ENCODE measurements at regions not wholly inside any gene's neighbourhood (a gene's known extent, or its start where the extent isn't known, plus 50 kb on each side); places are given as distances from the start of the nearest gene placed in this dataset.

GRCh38 chr4:19803406-19803805 is 448.3 kb upstream of the SLIT2 start:
- Mint-ChIP-seq H3K4me3 (no peak overlapping the region), H3K4me1 (no peaks in the 10 kb centered on the region)

GRCh38 chr4:19793831-19794230 is 457.9 kb upstream of the SLIT2 start:
- DNase-seq, result no peak
- Mint-ChIP-seq H3K27ac (no peak overlapping the region), H3K4me1 (no peaks in the 10 kb centered on the region), H3K4me3 (no peak overlapping the region), H3K36me3 (no peaks in the 10 kb centered on the region), H3K27me3 (no peaks in the 10 kb centered on the region), H3K9me3 (peaks cover 2% of the 10 kb centered on the region)

More at GRCh38 chr4:19803406-19803805, 448.3 kb upstream of the SLIT2 start:
- Mint-ChIP-seq H3K36me3 (no peaks in the 10 kb centered on the region), H3K27me3 (no peaks in the 10 kb centered on the region), H3K9me3 (no peaks in the 10 kb centered on the region), H3K27ac (no peak overlapping the region)
- DNase-seq, result no peak

GRCh38 chr4:19791422-19792123 is 460.1 kb upstream of the SLIT2 start:
- no peaks in the 10 kb centered on the region for H3K4me1 Mint-ChIP-seq
- no peaks in the 10 kb centered on the region for H3K36me3 Mint-ChIP-seq
- no peak overlapping the region for H3K4me3 Mint-ChIP-seq
- no peaks in the 10 kb centered on the region for H3K27me3 Mint-ChIP-seq
- no peak overlapping the region for H3K27ac Mint-ChIP-seq
- H3K9me3 Mint-ChIP-seq, result peaks cover 2% of the 10 kb centered on the region
- no peak for DNase-seq

- Mint-ChIP-seq H3K27ac (no peak overlapping the region), H3K4me1 (no peaks in the 10 kb centered on the region), H3K9me3 (peaks cover 13% of the 10 kb centered on the region), H3K27me3 (no peaks in the 10 kb centered on the region), H3K36me3 (no peaks in the 10 kb centered on the region), H3K4me3 (no peak overlapping the region)
- DNase-seq, result no peak
Measured at GRCh38 chr4:19786616-19787015, 465.1 kb upstream of the SLIT2 start.

GRCh38 chr4:19783667-19784223 is 468.0 kb upstream of the SLIT2 start:
- Mint-ChIP-seq H3K4me1 (no peaks in the 10 kb centered on the region), H3K36me3 (no peaks in the 10 kb centered on the region), H3K9me3 (peaks cover 21% of the 10 kb centered on the region), H3K27ac (no peak overlapping the region), H3K27me3 (no peaks in the 10 kb centered on the region), H3K4me3 (no peak overlapping the region)
- no peak for DNase-seq

- no peaks in the 10 kb centered on the region for H3K4me1 Mint-ChIP-seq
- no peaks in the 10 kb centered on the region for H3K36me3 Mint-ChIP-seq
- H3K4me3 Mint-ChIP-seq, result no peak overlapping the region
- peaks cover 23% of the 10 kb centered on the region for H3K9me3 Mint-ChIP-seq
- no peak for DNase-seq
- no peak overlapping the region for H3K27ac Mint-ChIP-seq
- no peaks in the 10 kb centered on the region for H3K27me3 Mint-ChIP-seq
Measured at GRCh38 chr4:19780871-19781270, 470.8 kb upstream of the SLIT2 start.

- no peak overlapping the region for H3K27ac Mint-ChIP-seq
- H3K36me3 Mint-ChIP-seq, result no peaks in the 10 kb centered on the region
- no peak for DNase-seq
- peaks cover 10% of the 10 kb centered on the region for H3K9me3 Mint-ChIP-seq
- H3K4me1 Mint-ChIP-seq, result no peaks in the 10 kb centered on the region
- H3K27me3 Mint-ChIP-seq, result no peaks in the 10 kb centered on the region
- no peak overlapping the region for H3K4me3 Mint-ChIP-seq
Measured at GRCh38 chr4:19776929-19777328, 474.8 kb upstream of the SLIT2 start.

- no peaks in the 10 kb centered on the region for H3K27me3 Mint-ChIP-seq
- H3K36me3 Mint-ChIP-seq, result no peaks in the 10 kb centered on the region
- no peak for DNase-seq
- no peaks in the 10 kb centered on the region for H3K4me1 Mint-ChIP-seq
- no peak overlapping the region for H3K27ac Mint-ChIP-seq
- H3K9me3 Mint-ChIP-seq, result peaks cover 6% of the 10 kb centered on the region
- no peak overlapping the region for H3K4me3 Mint-ChIP-seq
Measured at GRCh38 chr4:19776021-19776459, 475.7 kb upstream of the SLIT2 start.

GRCh38 chr4:19774690-19775256 is 476.9 kb upstream of the SLIT2 start:
- Mint-ChIP-seq H3K4me1 (no peaks in the 10 kb centered on the region), H3K27me3 (no peaks in the 10 kb centered on the region), H3K36me3 (no peaks in the 10 kb centered on the region), H3K27ac (no peak overlapping the region), H3K9me3 (peaks cover 8% of the 10 kb centered on the region), H3K4me3 (no peak overlapping the region)
- DNase-seq, result no peak

- no peak overlapping the region for H3K4me3 Mint-ChIP-seq
- no peaks in the 10 kb centered on the region for H3K27me3 Mint-ChIP-seq
- H3K9me3 Mint-ChIP-seq, result peaks cover 5% of the 10 kb centered on the region
- no peak overlapping the region for H3K27ac Mint-ChIP-seq
- DNase-seq, result no peak
- H3K4me1 Mint-ChIP-seq, result no peaks in the 10 kb centered on the region
- H3K36me3 Mint-ChIP-seq, result no peaks in the 10 kb centered on the region
Measured at GRCh38 chr4:19772581-19772980, 479.1 kb upstream of the SLIT2 start.

GRCh38 chr4:19756661-19757060 is 495.0 kb upstream of the SLIT2 start:
- H3K4me3 Mint-ChIP-seq, result no peak overlapping the region
- DNase-seq, result no peak
- peaks cover 9% of the 10 kb centered on the region for H3K9me3 Mint-ChIP-seq
- no peak overlapping the region for H3K27ac Mint-ChIP-seq
- no peaks in the 10 kb centered on the region for H3K27me3 Mint-ChIP-seq
- no peaks in the 10 kb centered on the region for H3K36me3 Mint-ChIP-seq
- no peaks in the 10 kb centered on the region for H3K4me1 Mint-ChIP-seq

GRCh38 chr4:19752599-19752998 is 499.1 kb upstream of the SLIT2 start:
- Mint-ChIP-seq H3K4me1 (no peaks in the 10 kb centered on the region), H3K4me3 (no peak overlapping the region), H3K27me3 (no peaks in the 10 kb centered on the region), H3K9me3 (peaks cover 6% of the 10 kb centered on the region), H3K36me3 (no peaks in the 10 kb centered on the region), H3K27ac (no peak overlapping the region)
- no peak for DNase-seq

GRCh38 chr4:19748519-19749479 is 502.9 kb upstream of the SLIT2 start:
- Mint-ChIP-seq H3K4me3 (no peak overlapping the region), H3K27me3 (no peaks in the 10 kb centered on the region), H3K9me3 (no peaks in the 10 kb centered on the region), H3K36me3 (no peaks in the 10 kb centered on the region), H3K27ac (no peak overlapping the region), H3K4me1 (no peaks in the 10 kb centered on the region)
- DNase-seq, result no peak

GRCh38 chr4:19746377-19746776 is 505.3 kb upstream of the SLIT2 start:
- Mint-ChIP-seq H3K9me3 (peaks cover 5% of the 10 kb centered on the region), H3K27me3 (no peaks in the 10 kb centered on the region), H3K4me3 (no peak overlapping the region), H3K27ac (no peak overlapping the region), H3K4me1 (no peaks in the 10 kb centered on the region), H3K36me3 (no peaks in the 10 kb centered on the region)
- no peak for DNase-seq

GRCh38 chr4:19743115-19743638 is 508.5 kb upstream of the SLIT2 start:
- Mint-ChIP-seq H3K27me3 (no peaks in the 10 kb centered on the region), H3K4me3 (no peak overlapping the region), H3K9me3 (peaks cover 14% of the 10 kb centered on the region), H3K4me1 (no peaks in the 10 kb centered on the region), H3K27ac (no peak overlapping the region), H3K36me3 (no peaks in the 10 kb centered on the region)
- no peak for DNase-seq

Data from activated naive CD8-positive, alpha-beta T cell treated with anti-CD3 and anti-CD28 coated beads for 36 hours (primary cell).